H1 (cell line): ENCODE measurements at regions not wholly inside any gene's neighbourhood (a gene's known extent, or its start where the extent isn't known, plus 50 kb on each side); places are given as distances from the start of the nearest gene placed in this dataset.

Source experiments
- CTCF ChIP-seq, 3 experiments: IDR thresholded peaks; 1 replicate in 2 of 3; 2 replicates in 1 of 3; pipeline versions ENCODE4 v1.5.1 to v1.6.1; 2011; ENCODE audit warnings: low read length in 3 of 3, mild to moderate bottlenecking in 3 of 3, inconsistent platforms in 2 of 3, low read depth in 1 of 3, moderate library complexity in 1 of 3; ENCODE audit not compliant: insufficient read depth in 1 of 3; ENCODE audit errors: control extremely low read depth in 1 of 3
- KDM1A ChIP-seq: fragments of 200-600, 300-600 bp; sonication (generic); IDR thresholded peaks from 2 replicates; pipeline ENCODE4 v1.7.1; 2016; ENCODE audit warnings: mild to moderate bottlenecking, low read length, borderline replicate concordance
- MAX ChIP-seq: IDR thresholded peaks from 2 replicates; pipeline ENCODE4 v1.6.1; 2012; ENCODE audit warnings: inconsistent platforms
- RFX5 ChIP-seq: IDR thresholded peaks from 2 replicates; pipeline ENCODE4 v1.6.1; 2011; ENCODE audit warnings: low read depth, low read length, improper control_type of control experiment, borderline replicate concordance
- SIX5 ChIP-seq: IDR thresholded peaks from 2 replicates; pipeline ENCODE4 v1.6.1; 2011; ENCODE audit warnings: mild to moderate bottlenecking, low read depth, low read length

GRCh38 chr3:182052332-182052731 is 340.6 kb downstream of the SOX2 start (continued):
- no peak for TF ChIP-seq CTCF (IDR thresholded peaks at IDR 0.05; ENCODE audit: control extremely low read depth in 1 of 3, insufficient read depth in 1 of 3, low read depth in 1 of 3, low read length in 3 of 3)
- TF ChIP-seq KDM1A = no peak
- TF ChIP-seq RFX5 = no peak
- no peak for TF ChIP-seq SIX5
- no peak for TF ChIP-seq MAX
